ENCODE measurements at regions not wholly inside any gene's neighbourhood (a gene's known extent, or its start where the extent isn't known, plus 50 kb on each side); places are given as distances from the start of the nearest gene placed in this dataset.

DNA sequence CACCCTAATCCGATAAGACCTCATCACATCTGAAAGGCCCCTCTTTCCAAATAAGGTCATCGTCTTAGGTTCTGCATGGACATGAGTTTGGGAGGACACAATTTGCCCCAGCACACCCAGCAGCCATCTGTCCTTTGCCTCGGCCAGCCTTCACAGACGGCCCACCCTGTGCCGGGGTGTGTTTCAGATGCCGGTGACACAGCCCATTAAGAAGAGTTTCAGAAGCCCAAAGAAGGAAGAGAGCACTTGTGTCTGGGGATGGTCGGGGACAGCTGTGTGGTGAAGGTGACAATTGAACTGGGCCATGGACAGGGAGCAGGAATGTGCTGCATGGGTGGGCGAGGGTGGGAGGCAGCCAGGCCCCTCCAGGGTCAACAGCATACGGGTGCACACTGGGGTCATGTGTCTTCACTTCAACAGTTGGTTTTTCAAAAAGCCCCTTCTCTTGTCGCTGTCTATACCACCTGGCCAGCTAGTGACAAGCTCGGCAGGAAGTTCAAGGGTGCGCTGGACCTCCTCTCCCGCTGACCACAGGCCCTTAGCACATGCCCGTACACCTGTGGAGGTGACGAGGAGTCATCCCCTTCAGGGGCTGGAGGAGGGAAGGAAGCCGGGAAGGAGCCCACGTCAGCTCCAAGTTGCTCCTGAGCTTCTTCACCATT is 183.1 kb downstream of the C16orf95 start:
- peaks cover 2% of the 10 kb centered on the region for H3K27me3 ChIP-seq (ENCODE audit: control insufficient read depth, insufficient read depth, low read length)
- no peaks in the 10 kb centered on the region for H3K9me3 ChIP-seq (ENCODE audit: control insufficient read depth, insufficient read depth, low read depth, low read length)
- no peaks in the 10 kb centered on the region for H3K79me2 ChIP-seq (ENCODE audit: control insufficient read depth, insufficient read depth, low read length)
- no peaks in the 10 kb centered on the region for H3K4me1 ChIP-seq (ENCODE audit: control insufficient read depth, extremely low read depth, insufficient read depth, low read length)
- TF ChIP-seq, protein P1, sequence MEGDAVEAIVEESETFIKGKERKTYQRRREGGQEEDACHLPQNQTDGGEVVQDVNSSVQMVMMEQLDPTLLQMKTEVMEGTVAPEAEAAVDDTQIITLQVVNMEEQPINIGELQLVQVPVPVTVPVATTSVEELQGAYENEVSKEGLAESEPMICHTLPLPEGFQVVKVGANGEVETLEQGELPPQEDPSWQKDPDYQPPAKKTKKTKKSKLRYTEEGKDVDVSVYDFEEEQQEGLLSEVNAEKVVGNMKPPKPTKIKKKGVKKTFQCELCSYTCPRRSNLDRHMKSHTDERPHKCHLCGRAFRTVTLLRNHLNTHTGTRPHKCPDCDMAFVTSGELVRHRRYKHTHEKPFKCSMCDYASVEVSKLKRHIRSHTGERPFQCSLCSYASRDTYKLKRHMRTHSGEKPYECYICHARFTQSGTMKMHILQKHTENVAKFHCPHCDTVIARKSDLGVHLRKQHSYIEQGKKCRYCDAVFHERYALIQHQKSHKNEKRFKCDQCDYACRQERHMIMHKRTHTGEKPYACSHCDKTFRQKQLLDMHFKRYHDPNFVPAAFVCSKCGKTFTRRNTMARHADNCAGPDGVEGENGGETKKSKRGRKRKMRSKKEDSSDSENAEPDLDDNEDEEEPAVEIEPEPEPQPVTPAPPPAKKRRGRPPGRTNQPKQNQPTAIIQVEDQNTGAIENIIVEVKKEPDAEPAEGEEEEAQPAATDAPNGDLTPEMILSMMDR (conservative IDR thresholded peaks at IDR 0.05 in 1 of 2, IDR thresholded peaks at IDR 0.05 in 1 of 2; ENCODE audit: low read depth in 1 of 2, low read length in 2 of 2) = no peak
- no peak for TF ChIP-seq EZH2 (IDR thresholded peaks at IDR 0.05; ENCODE audit: low read length, missing control alignments)
- H4K20me1 ChIP-seq (ENCODE audit: control insufficient read depth, extremely low read depth, insufficient read depth, low read length) = no peaks in the 10 kb centered on the region
- no peak overlapping the region for H2AFZ ChIP-seq (ENCODE audit: low read length)
- H3K9ac ChIP-seq (ENCODE audit: insufficient read depth, low read length) = no peak overlapping the region
- DNase-seq (ENCODE audit: low read depth in 2 of 2) = no peak
- H3K4me3 ChIP-seq (replicated peaks in 1 of 4; ENCODE audit: control extremely low read depth in 1 of 4, insufficient read depth in 1 of 4, low read depth in 3 of 4, low read length in 4 of 4) = no peak overlapping the region
- H3K27ac ChIP-seq (ENCODE audit: insufficient read depth, low read length) = no peak overlapping the region
- H3K36me3 ChIP-seq (ENCODE audit: control insufficient read depth, insufficient read depth, low read length) = no peaks in the 10 kb centered on the region
- H3K4me2 ChIP-seq (ENCODE audit: extremely low read depth, insufficient read depth, low read length) = no peak overlapping the region

- Histone ChIP-seq H3K79me2 (ENCODE audit: control insufficient read depth, insufficient read depth, low read length) (no peaks in the 10 kb centered on the region), H3K36me3 (ENCODE audit: control insufficient read depth, insufficient read depth, low read length) (no peaks in the 10 kb centered on the region), H3K4me3 (replicated peaks in 1 of 4; ENCODE audit: control extremely low read depth in 1 of 4, insufficient read depth in 1 of 4, low read depth in 3 of 4, low read length in 4 of 4) (no peak overlapping the region), H3K27me3 (ENCODE audit: control insufficient read depth, insufficient read depth, low read length) (peaks cover 2% of the 10 kb centered on the region), H4K20me1 (ENCODE audit: control insufficient read depth, extremely low read depth, insufficient read depth, low read length) (no peaks in the 10 kb centered on the region), H3K9ac (ENCODE audit: insufficient read depth, low read length) (no peak overlapping the region), H2AFZ (ENCODE audit: low read length) (no peak overlapping the region), H3K27ac (ENCODE audit: insufficient read depth, low read length) (no peak overlapping the region), H3K4me2 (ENCODE audit: extremely low read depth, insufficient read depth, low read length) (no peak overlapping the region), H3K9me3 (ENCODE audit: control insufficient read depth, insufficient read depth, low read depth, low read length) (no peaks in the 10 kb centered on the region), H3K4me1 (ENCODE audit: control insufficient read depth, extremely low read depth, insufficient read depth, low read length) (no peaks in the 10 kb centered on the region)
- TF ChIP-seq, protein P1 (conservative IDR thresholded peaks at IDR 0.05 in 1 of 2, IDR thresholded peaks at IDR 0.05 in 1 of 2; ENCODE audit: low read depth in 1 of 2, low read length in 2 of 2) = no peak
- TF ChIP-seq EZH2 (IDR thresholded peaks at IDR 0.05; ENCODE audit: low read length, missing control alignments) = no peak
- no peak for DNase-seq (ENCODE audit: low read depth in 2 of 2)
Measured at GRCh38 chr16:87134628-87134995, 182.6 kb downstream of the C16orf95 start.

DNA sequence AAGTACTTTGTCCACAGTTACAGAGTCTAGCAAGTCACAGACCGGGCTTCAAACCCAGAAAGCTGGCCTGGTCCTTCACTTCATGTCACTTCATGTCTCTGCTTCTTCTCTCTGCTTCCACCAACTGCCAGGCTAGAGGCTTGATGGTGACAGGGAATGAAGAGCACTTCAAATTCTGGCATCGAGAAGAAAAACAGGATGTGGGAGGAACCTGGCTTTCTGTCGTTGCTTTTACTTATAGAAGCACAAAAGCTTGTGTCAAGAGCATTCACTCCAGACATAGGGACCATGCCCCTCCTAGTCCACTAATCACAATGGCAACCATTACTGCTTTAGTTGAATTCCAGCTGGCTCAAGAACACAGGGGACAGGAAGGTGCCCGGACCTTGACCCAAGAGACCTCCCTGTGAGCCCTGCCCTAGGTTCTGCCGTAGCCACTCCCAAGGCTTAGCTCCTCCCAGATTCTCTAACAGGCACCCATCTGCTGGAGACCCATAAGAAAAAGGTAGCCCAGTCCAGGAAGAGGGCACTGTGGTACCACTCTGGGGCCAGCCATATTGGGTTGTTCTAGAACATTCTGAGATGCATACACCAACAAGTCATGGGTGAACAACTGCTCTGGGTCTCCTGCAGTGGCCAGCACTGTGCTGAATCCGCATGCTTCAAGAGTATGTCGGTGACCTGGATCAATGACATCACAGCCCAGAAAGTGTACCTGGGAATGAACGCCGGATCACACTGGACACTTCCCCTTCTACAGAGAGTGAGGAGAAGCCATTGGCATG is 181.8 kb downstream of the C16orf95 start:
- Histone ChIP-seq H3K4me2 (ENCODE audit: extremely low read depth, insufficient read depth, low read length) (no peak overlapping the region), H3K27ac (ENCODE audit: insufficient read depth, low read length) (no peak overlapping the region), H3K4me3 (replicated peaks in 1 of 4; ENCODE audit: control extremely low read depth in 1 of 4, insufficient read depth in 1 of 4, low read depth in 3 of 4, low read length in 4 of 4) (no peak overlapping the region), H2AFZ (ENCODE audit: low read length) (no peak overlapping the region), H3K79me2 (ENCODE audit: control insufficient read depth, insufficient read depth, low read length) (no peaks in the 10 kb centered on the region), H3K9me3 (ENCODE audit: control insufficient read depth, insufficient read depth, low read depth, low read length) (no peaks in the 10 kb centered on the region), H3K36me3 (ENCODE audit: control insufficient read depth, insufficient read depth, low read length) (no peaks in the 10 kb centered on the region), H3K4me1 (ENCODE audit: control insufficient read depth, extremely low read depth, insufficient read depth, low read length) (no peaks in the 10 kb centered on the region), H3K27me3 (ENCODE audit: control insufficient read depth, insufficient read depth, low read length) (peaks cover 2% of the 10 kb centered on the region), H3K9ac (ENCODE audit: insufficient read depth, low read length) (no peak overlapping the region), H4K20me1 (ENCODE audit: control insufficient read depth, extremely low read depth, insufficient read depth, low read length) (no peaks in the 10 kb centered on the region)
- TF ChIP-seq, protein P1 (conservative IDR thresholded peaks at IDR 0.05 in 1 of 2, IDR thresholded peaks at IDR 0.05 in 1 of 2; ENCODE audit: low read depth in 1 of 2, low read length in 2 of 2) = no peak
- no peak for TF ChIP-seq EZH2 (IDR thresholded peaks at IDR 0.05; ENCODE audit: low read length, missing control alignments)
- DNase-seq (ENCODE audit: low read depth in 2 of 2) = no peak
